ENCODE measurements at regions not wholly inside any gene's neighbourhood (a gene's known extent, or its start where the extent isn't known, plus 50 kb on each side); places are given as distances from the start of the nearest gene placed in this dataset.

GRCh38 chr10:78953113-78953798 is 115.5 kb upstream of the ZMIZ1 start:
- Histone ChIP-seq H3K27me3 (ENCODE audit: control insufficient read depth, insufficient read depth, low read length) (no peaks in the 10 kb centered on the region), H3K4me3 (replicated peaks in 1 of 4; ENCODE audit: control extremely low read depth in 1 of 4, insufficient read depth in 1 of 4, low read depth in 3 of 4, low read length in 4 of 4) (no peak overlapping the region), H3K79me2 (ENCODE audit: control insufficient read depth, insufficient read depth, low read length) (no peaks in the 10 kb centered on the region), H3K9ac (ENCODE audit: insufficient read depth, low read length) (no peak overlapping the region), H2AFZ (ENCODE audit: low read length) (no peak overlapping the region), H3K36me3 (ENCODE audit: control insufficient read depth, insufficient read depth, low read length) (no peaks in the 10 kb centered on the region), H3K4me2 (ENCODE audit: extremely low read depth, insufficient read depth, low read length) (no peak overlapping the region), H4K20me1 (ENCODE audit: control insufficient read depth, extremely low read depth, insufficient read depth, low read length) (no peaks in the 10 kb centered on the region), H3K4me1 (ENCODE audit: control insufficient read depth, extremely low read depth, insufficient read depth, low read length) (peaks cover 21% of the 10 kb centered on the region), H3K27ac (ENCODE audit: insufficient read depth, low read length) (no peak overlapping the region), H3K9me3 (ENCODE audit: control insufficient read depth, insufficient read depth, low read depth, low read length) (no peaks in the 10 kb centered on the region)
- peak; percentile 60 to 79 for DNase-seq (ENCODE audit: low read depth in 2 of 2)
- TF ChIP-seq CTCF (conservative IDR thresholded peaks at IDR 0.05 in 1 of 2, IDR thresholded peaks at IDR 0.05 in 1 of 2; ENCODE audit: low read depth in 1 of 2, low read length in 2 of 2) (no peak), EZH2 (IDR thresholded peaks at IDR 0.05; ENCODE audit: low read length, missing control alignments) (no peak)

- no peak overlapping the region for H3K9ac ChIP-seq (ENCODE audit: insufficient read depth, low read length)
- TF ChIP-seq CTCF (conservative IDR thresholded peaks at IDR 0.05 in 1 of 2, IDR thresholded peaks at IDR 0.05 in 1 of 2; ENCODE audit: low read depth in 1 of 2, low read length in 2 of 2) (no peak), EZH2 (IDR thresholded peaks at IDR 0.05; ENCODE audit: low read length, missing control alignments) (no peak)
- H3K4me1 ChIP-seq (ENCODE audit: control insufficient read depth, extremely low read depth, insufficient read depth, low read length): peaks cover 17% of the 10 kb centered on the region
- no peak overlapping the region for H2AFZ ChIP-seq (ENCODE audit: low read length)
- H3K36me3 ChIP-seq (ENCODE audit: control insufficient read depth, insufficient read depth, low read length): no peaks in the 10 kb centered on the region
- DNase-seq (ENCODE audit: low read depth in 2 of 2): no peak
- H3K27ac ChIP-seq (ENCODE audit: insufficient read depth, low read length): no peak overlapping the region
- no peak overlapping the region for H3K4me2 ChIP-seq (ENCODE audit: extremely low read depth, insufficient read depth, low read length)
- H3K79me2 ChIP-seq (ENCODE audit: control insufficient read depth, insufficient read depth, low read length): no peaks in the 10 kb centered on the region
- no peak overlapping the region for H3K4me3 ChIP-seq (replicated peaks in 1 of 4; ENCODE audit: control extremely low read depth in 1 of 4, insufficient read depth in 1 of 4, low read depth in 3 of 4, low read length in 4 of 4)
- no peaks in the 10 kb centered on the region for H3K27me3 ChIP-seq (ENCODE audit: control insufficient read depth, insufficient read depth, low read length)
- no peaks in the 10 kb centered on the region for H3K9me3 ChIP-seq (ENCODE audit: control insufficient read depth, insufficient read depth, low read depth, low read length)
- H4K20me1 ChIP-seq (ENCODE audit: control insufficient read depth, extremely low read depth, insufficient read depth, low read length): no peaks in the 10 kb centered on the region
Observed at GRCh38 chr10:78953799-78954297, 114.9 kb upstream of the ZMIZ1 start.

GRCh38 chr10:78954689-78955088 is 114.1 kb upstream of the ZMIZ1 start:
- Histone ChIP-seq H2AFZ (ENCODE audit: low read length) (no peak overlapping the region), H4K20me1 (ENCODE audit: control insufficient read depth, extremely low read depth, insufficient read depth, low read length) (no peaks in the 10 kb centered on the region), H3K4me3 (replicated peaks in 1 of 4; ENCODE audit: control extremely low read depth in 1 of 4, insufficient read depth in 1 of 4, low read depth in 3 of 4, low read length in 4 of 4) (no peak overlapping the region), H3K27ac (ENCODE audit: insufficient read depth, low read length) (no peak overlapping the region), H3K36me3 (ENCODE audit: control insufficient read depth, insufficient read depth, low read length) (no peaks in the 10 kb centered on the region), H3K79me2 (ENCODE audit: control insufficient read depth, insufficient read depth, low read length) (no peaks in the 10 kb centered on the region), H3K9me3 (ENCODE audit: control insufficient read depth, insufficient read depth, low read depth, low read length) (no peaks in the 10 kb centered on the region), H3K27me3 (ENCODE audit: control insufficient read depth, insufficient read depth, low read length) (no peaks in the 10 kb centered on the region), H3K9ac (ENCODE audit: insufficient read depth, low read length) (no peak overlapping the region), H3K4me1 (ENCODE audit: control insufficient read depth, extremely low read depth, insufficient read depth, low read length) (peaks cover 17% of the 10 kb centered on the region), H3K4me2 (ENCODE audit: extremely low read depth, insufficient read depth, low read length) (no peak overlapping the region)
- TF ChIP-seq EZH2 (IDR thresholded peaks at IDR 0.05; ENCODE audit: low read length, missing control alignments) (no peak), CTCF (conservative IDR thresholded peaks at IDR 0.05 in 1 of 2, IDR thresholded peaks at IDR 0.05 in 1 of 2; ENCODE audit: low read depth in 1 of 2, low read length in 2 of 2) (no peak)
- DNase-seq (ENCODE audit: low read depth in 2 of 2): peak in 1 of 2 donors; percentile 44
